Tibial nerve (tissue), 4 donors: ENCODE measurements at regions not wholly inside any gene's neighbourhood (a gene's known extent, or its start where the extent isn't known, plus 50 kb on each side); places are given as distances from the start of the nearest gene placed in this dataset.

Experiments used
- DNase-seq, 2 donors: peaks; one replicate each; pipeline ENCODE4 v3.0.0-alpha.2; 2019; ENCODE audit warnings: low spot score in 2 of 2
- H3K27ac ChIP-seq, 4 donors: fragments of 200-600 bp; sonication (generic) in 3 of 4; one replicate each; pipeline ENCODE4 v1.5.1; 2017 to 2019; ENCODE audit warnings: mild to moderate bottlenecking in 1 of 4
- H3K27me3 ChIP-seq, 2 donors: fragments of 200-600 bp; sonication (generic) in 1 of 2; one replicate each; pipeline versions ENCODE4 v1.5.1 to v1.6.0; 2017 to 2019
- H3K36me3 ChIP-seq, 3 donors: fragments of 200-600 bp; sonication (generic); one replicate each; pipeline ENCODE4 v1.5.1; 2018 to 2019
- H3K4me1 ChIP-seq, 4 donors: fragments of 200-600 bp; sonication (generic) in 3 of 4; one replicate each; pipeline ENCODE4 v1.5.1; 2017 to 2019
- H3K4me3 ChIP-seq, 4 donors: fragments of 200-600 bp; sonication (generic) in 3 of 4; one replicate each; pipeline ENCODE4 v1.5.1; 2017 to 2019; ENCODE audit warnings: mild to moderate bottlenecking in 1 of 4, moderate library complexity in 1 of 4
- H3K9me3 ChIP-seq, 4 donors: fragments of 200-600 bp; sonication (generic) in 3 of 4; one replicate each; pipeline ENCODE4 v1.5.1; 2017 to 2019
- EP300 ChIP-seq, 2 donors: sonication (generic); formaldehyde crosslinking; IDR thresholded peaks; one replicate each; pipeline ENCODE4 v1.6.1; 2017; ENCODE audit warnings: antibody characterized with exemption in 2 of 2, mild to moderate bottlenecking in 1 of 2
- POLR2A ChIP-seq, 2 donors: fragments of 450-650 bp; IDR thresholded peaks; one replicate each; pipeline ENCODE4 v1.6.1; 2017; ENCODE audit warnings: antibody characterized with exemption in 2 of 2, mild to moderate bottlenecking in 2 of 2, moderate library complexity in 2 of 2
- WGBS, 2 donors: methylation state at CpG; one replicate each; pipeline ENCODE4 v1.1.5; 2018; 5-methylcytosine and 5-hydroxymethylcytosine counted together
- TF ChIP-seq, protein P1 (sequence below), 5 experiments: fragments of 200-600 bp in 3 of 5; fragments of 450-650 bp in 2 of 5; sonication (generic) in 3 of 5; IDR thresholded peaks; one replicate each; pipeline ENCODE4 v1.5.1; 2016 to 2019; ENCODE audit warnings: antibody characterized with exemption in 5 of 5, mild to moderate bottlenecking in 3 of 5, moderate library complexity in 2 of 5

DNA sequence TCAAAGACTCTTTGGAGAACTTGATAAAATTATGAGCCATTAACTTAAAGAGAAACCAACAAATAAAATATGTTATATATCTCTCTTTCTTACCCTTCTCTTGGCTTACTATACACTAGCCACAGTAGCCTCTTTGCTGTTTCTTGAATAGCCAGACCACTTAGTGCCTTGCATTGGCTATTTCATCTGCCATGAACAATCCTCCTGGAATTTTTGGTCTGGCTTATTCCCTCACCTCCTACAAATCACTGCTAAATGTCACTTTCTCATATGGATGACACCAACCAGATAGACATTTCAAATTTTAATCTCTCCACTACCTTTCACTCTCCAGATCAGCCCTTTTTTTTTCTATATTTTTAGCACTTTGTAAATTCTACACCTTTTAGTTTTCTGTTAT is 1581.7 kb downstream of the EFNA5 start:
- no peaks in the 10 kb centered on the region for H3K36me3 ChIP-seq
- H3K27ac ChIP-seq, result no peak overlapping the region
- H3K27me3 ChIP-seq, result no peaks in the 10 kb centered on the region
- H3K4me3 ChIP-seq, result no peak overlapping the region
- TF ChIP-seq, protein P1, sequence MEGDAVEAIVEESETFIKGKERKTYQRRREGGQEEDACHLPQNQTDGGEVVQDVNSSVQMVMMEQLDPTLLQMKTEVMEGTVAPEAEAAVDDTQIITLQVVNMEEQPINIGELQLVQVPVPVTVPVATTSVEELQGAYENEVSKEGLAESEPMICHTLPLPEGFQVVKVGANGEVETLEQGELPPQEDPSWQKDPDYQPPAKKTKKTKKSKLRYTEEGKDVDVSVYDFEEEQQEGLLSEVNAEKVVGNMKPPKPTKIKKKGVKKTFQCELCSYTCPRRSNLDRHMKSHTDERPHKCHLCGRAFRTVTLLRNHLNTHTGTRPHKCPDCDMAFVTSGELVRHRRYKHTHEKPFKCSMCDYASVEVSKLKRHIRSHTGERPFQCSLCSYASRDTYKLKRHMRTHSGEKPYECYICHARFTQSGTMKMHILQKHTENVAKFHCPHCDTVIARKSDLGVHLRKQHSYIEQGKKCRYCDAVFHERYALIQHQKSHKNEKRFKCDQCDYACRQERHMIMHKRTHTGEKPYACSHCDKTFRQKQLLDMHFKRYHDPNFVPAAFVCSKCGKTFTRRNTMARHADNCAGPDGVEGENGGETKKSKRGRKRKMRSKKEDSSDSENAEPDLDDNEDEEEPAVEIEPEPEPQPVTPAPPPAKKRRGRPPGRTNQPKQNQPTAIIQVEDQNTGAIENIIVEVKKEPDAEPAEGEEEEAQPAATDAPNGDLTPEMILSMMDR (IDR thresholded peaks at IDR 0.05), result no peak
- TF ChIP-seq EP300 (IDR thresholded peaks at IDR 0.05) (no peak), POLR2A (IDR thresholded peaks at IDR 0.05) (no peak)
- no peaks in the 10 kb centered on the region for H3K9me3 ChIP-seq
- DNase-seq, result no peak
- no peaks in the 10 kb centered on the region for H3K4me1 ChIP-seq

DNA sequence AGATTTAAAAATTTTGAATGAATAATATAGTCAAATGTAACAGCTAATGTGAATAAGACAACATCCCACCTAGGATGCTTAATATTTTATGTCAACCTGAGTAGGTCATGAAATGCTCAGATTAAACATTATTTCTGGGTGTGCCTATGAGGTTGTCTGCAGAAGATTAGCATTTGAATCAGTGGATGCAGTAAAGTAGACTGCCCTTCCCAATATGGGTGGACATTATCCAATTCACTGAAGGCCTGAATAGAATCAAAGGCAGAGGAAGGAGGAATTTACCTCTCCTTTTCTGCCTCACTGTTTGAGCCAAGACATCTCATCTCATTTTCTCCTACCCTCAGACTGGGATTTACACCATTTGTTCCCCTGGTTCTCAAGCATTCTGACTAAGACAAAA is 1582.3 kb downstream of the EFNA5 start:
- TF ChIP-seq POLR2A (IDR thresholded peaks at IDR 0.05), result no peak
- Histone ChIP-seq H3K9me3 (no peaks in the 10 kb centered on the region), H3K4me1 (no peaks in the 10 kb centered on the region), H3K36me3 (no peaks in the 10 kb centered on the region), H3K27me3 (no peaks in the 10 kb centered on the region), H3K27ac (no peak overlapping the region), H3K4me3 (no peak overlapping the region)
- no peak for DNase-seq

GRCh38 chr5:106086352-106086751 is 1584.4 kb downstream of the EFNA5 start:
- Histone ChIP-seq H3K27me3 (no peaks in the 10 kb centered on the region), H3K4me3 (no peak overlapping the region), H3K4me1 (no peaks in the 10 kb centered on the region), H3K27ac (no peak overlapping the region), H3K36me3 (no peaks in the 10 kb centered on the region), H3K9me3 (no peaks in the 10 kb centered on the region)
- no peak for DNase-seq
- TF ChIP-seq POLR2A (IDR thresholded peaks at IDR 0.05) (no peak), EP300 (IDR thresholded peaks at IDR 0.05) (no peak)
- TF ChIP-seq, protein P1 (IDR thresholded peaks at IDR 0.05), result no peak
- 69 to 77% methylated on average over 2 of the region's 2 CpGs for WGBS, 2 donors

DNA sequence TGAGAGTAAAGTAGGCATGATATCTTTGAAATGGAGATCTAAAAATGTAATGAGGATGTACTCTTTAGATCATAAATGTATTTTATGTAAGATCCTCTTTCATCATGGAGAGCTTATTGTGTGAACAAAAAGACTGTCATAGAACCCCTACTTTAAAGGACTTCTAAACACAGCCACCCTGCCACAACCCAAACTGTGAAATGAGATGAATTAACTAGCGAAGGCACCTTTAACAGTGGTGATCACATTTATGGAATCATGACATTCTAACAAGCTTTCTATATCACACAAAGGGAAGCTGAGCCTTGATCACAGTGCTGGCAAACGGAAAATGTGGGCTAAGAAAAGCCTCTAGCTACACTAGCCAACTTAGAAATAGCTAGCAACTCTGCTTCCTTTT is 1585.2 kb downstream of the EFNA5 start:
- WGBS, 2 donors, result 78 to 85% methylated on average over 2 of the region's 2 CpGs
- TF ChIP-seq, protein P1 (IDR thresholded peaks at IDR 0.05), result no peak
- TF ChIP-seq EP300 (IDR thresholded peaks at IDR 0.05) (no peak), POLR2A (IDR thresholded peaks at IDR 0.05) (no peak)
- H3K27me3 ChIP-seq, result no peaks in the 10 kb centered on the region
- H3K27ac ChIP-seq, result no peak overlapping the region
- no peaks in the 10 kb centered on the region for H3K36me3 ChIP-seq
- no peaks in the 10 kb centered on the region for H3K4me1 ChIP-seq
- no peak for DNase-seq
- H3K9me3 ChIP-seq, result no peaks in the 10 kb centered on the region
- no peak overlapping the region for H3K4me3 ChIP-seq

GRCh38 chr5:106085136-106085535 is 1585.6 kb downstream of the EFNA5 start:
- no peak for DNase-seq
- H3K9me3 ChIP-seq, result no peaks in the 10 kb centered on the region
- H3K4me3 ChIP-seq, result no peak overlapping the region
- no peaks in the 10 kb centered on the region for H3K27me3 ChIP-seq
- WGBS, 2 donors, result 0 to 38% methylated on average over 1 of the region's 1 CpG
- TF ChIP-seq POLR2A (IDR thresholded peaks at IDR 0.05), result no peak
- no peak for TF ChIP-seq EP300 (IDR thresholded peaks at IDR 0.05)
- TF ChIP-seq, protein P1 (IDR thresholded peaks at IDR 0.05), result no peak
- H3K36me3 ChIP-seq, result no peaks in the 10 kb centered on the region
- H3K4me1 ChIP-seq, result no peaks in the 10 kb centered on the region
- H3K27ac ChIP-seq, result no peak overlapping the region

DNA sequence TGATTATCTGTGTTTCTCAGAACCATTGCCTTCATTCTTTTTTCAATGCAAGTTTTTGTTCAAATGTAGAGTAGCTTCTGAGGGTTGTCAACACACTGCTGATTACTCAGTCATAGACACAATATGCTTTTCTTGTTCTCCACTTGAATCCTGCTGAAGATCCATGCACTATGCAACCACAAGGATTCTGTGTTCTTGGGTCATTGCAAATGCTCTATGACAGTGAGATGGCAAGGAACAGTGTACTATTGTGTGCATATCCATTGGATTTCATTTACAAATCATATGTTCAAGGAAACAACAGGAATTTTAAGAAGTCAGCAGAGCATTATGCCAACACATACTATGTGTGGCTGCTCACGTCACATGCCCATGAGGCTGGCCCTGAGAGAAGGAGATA is 1590.2 kb downstream of the EFNA5 start:
- Histone ChIP-seq H3K27ac (no peak overlapping the region), H3K4me1 (no peaks in the 10 kb centered on the region), H3K4me3 (no peak overlapping the region), H3K27me3 (no peaks in the 10 kb centered on the region), H3K9me3 (no peaks in the 10 kb centered on the region), H3K36me3 (no peaks in the 10 kb centered on the region)
- no peak for TF ChIP-seq POLR2A (IDR thresholded peaks at IDR 0.05)
- TF ChIP-seq, protein P1 (IDR thresholded peaks at IDR 0.05), result no peak
- no peak for TF ChIP-seq EP300 (IDR thresholded peaks at IDR 0.05)
- WGBS, 2 donors, result 37 to 43% methylated on average over 1 of the region's 1 CpG
- DNase-seq, result no peak
